ENCODE measurements at regions not wholly inside any gene's neighbourhood (a gene's known extent, or its start where the extent isn't known, plus 50 kb on each side); places are given as distances from the start of the nearest gene placed in this dataset.

DNA sequence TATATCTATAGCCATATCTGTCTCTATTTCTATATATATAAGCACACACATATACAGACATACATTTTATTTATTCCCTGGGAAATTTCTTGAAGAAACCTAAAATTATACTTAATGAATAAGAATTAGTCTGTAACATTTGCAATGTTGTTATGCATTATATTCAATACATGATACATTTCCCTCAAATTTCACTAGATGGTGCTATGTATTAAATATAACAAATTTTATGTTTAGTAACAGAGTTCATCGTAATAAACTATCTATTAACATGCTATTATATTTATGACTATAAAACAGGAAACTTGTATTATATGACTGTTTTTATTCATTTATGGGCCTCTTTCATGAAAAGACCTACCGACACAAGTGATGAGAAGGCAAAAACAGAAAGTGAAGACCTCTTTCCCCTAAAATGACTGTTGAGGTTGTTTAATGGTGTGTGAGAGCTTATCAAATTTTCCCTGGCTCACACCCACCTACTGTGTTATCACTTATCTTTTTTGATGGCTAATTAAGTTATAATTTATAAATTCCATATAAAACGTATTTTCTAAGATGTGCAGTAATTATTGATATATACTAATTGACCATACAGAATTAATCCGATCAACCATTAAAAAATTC is 881.9 kb downstream of the SLITRK6 start:
- no peaks in the 10 kb centered on the region for H3K4me1 ChIP-seq (replicated peaks in 1 of 2)
- 41 to 46% (median 45%) methylated on average over 4 of the region's 4 CpGs for WGBS, 4 donors
- no peak for DNase-seq
- H3K9me3 ChIP-seq (replicated peaks in 1 of 3), result no peaks in the 10 kb centered on the region
- no peak overlapping the region for H3K4me3 ChIP-seq
- no peaks in the 10 kb centered on the region for H3K36me3 ChIP-seq (replicated peaks in 1 of 2)
- no peaks in the 10 kb centered on the region for H3K27me3 ChIP-seq
- TF ChIP-seq, protein P1, sequence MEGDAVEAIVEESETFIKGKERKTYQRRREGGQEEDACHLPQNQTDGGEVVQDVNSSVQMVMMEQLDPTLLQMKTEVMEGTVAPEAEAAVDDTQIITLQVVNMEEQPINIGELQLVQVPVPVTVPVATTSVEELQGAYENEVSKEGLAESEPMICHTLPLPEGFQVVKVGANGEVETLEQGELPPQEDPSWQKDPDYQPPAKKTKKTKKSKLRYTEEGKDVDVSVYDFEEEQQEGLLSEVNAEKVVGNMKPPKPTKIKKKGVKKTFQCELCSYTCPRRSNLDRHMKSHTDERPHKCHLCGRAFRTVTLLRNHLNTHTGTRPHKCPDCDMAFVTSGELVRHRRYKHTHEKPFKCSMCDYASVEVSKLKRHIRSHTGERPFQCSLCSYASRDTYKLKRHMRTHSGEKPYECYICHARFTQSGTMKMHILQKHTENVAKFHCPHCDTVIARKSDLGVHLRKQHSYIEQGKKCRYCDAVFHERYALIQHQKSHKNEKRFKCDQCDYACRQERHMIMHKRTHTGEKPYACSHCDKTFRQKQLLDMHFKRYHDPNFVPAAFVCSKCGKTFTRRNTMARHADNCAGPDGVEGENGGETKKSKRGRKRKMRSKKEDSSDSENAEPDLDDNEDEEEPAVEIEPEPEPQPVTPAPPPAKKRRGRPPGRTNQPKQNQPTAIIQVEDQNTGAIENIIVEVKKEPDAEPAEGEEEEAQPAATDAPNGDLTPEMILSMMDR (IDR thresholded peaks at IDR 0.05), result peak; percentile 20 to 67 (median 44)
- TF ChIP-seq POLR2A (IDR thresholded peaks at IDR 0.05), result no peak
- no peak overlapping the region for H3K27ac ChIP-seq
- intact Hi-C loops (cut with DNase I), result no loop called here

DNA sequence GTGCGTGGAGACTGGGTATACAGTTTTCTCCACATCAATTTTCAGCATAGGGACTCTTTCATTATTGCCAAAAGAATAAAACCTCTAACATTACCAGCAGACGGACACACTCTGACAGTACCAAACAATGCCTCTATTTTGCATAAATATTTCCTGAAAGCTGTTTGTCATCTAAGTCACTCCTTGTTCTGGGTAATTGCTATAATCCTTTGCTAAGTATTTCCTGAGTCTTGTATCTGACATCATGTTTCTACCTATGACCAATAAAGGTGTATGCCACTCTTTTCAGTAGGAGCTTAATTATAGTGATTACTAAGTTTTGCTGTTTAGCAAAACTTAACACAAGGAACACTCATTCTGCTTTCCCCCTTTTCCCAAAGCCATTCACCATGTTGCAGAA is 886.5 kb downstream of the SLITRK6 start:
- no peak for DNase-seq
- no peaks in the 10 kb centered on the region for H3K27me3 ChIP-seq
- H3K4me3 ChIP-seq, result no peak overlapping the region
- H3K9me3 ChIP-seq (replicated peaks in 1 of 3), result no peaks in the 10 kb centered on the region
- H3K27ac ChIP-seq, result no peak overlapping the region
- no peaks in the 10 kb centered on the region for H3K36me3 ChIP-seq (replicated peaks in 1 of 2)
- TF ChIP-seq, protein P1 (IDR thresholded peaks at IDR 0.05), result no peak
- TF ChIP-seq POLR2A (IDR thresholded peaks at IDR 0.05), result no peak
- H3K4me1 ChIP-seq (replicated peaks in 1 of 2), result no peaks in the 10 kb centered on the region
- 67 to 81% (median 77%) methylated on average over 2 of the region's 2 CpGs for WGBS, 4 donors
- intact Hi-C loops (cut with DNase I), result no loop called here

DNA sequence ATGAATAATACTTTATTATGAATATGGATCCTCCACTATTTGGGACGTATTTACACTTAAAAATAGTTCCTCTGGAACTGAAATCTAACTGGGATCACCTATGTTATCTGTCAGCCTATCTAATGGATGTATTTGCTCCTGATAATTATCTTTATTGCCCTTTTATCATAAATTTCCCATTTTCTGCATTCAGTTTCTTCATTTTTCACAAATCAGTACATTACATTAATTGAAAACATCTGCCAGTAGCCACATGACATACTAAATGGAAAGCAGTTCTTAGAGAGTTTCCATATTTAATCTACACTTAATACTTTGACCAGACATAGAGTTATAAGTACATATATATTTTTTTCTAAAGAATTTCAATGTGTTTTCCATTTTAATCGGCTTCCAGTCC is 888.8 kb downstream of the SLITRK6 start:
- intact Hi-C loops (cut with DNase I), result no loop called here
- WGBS, 4 donors, result 57 to 83% (median 74%) methylated on average over 2 of the region's 2 CpGs
- Histone ChIP-seq H3K4me1 (replicated peaks in 1 of 2) (no peaks in the 10 kb centered on the region), H3K27ac (no peak overlapping the region), H3K27me3 (no peaks in the 10 kb centered on the region), H3K36me3 (replicated peaks in 1 of 2) (no peaks in the 10 kb centered on the region), H3K9me3 (replicated peaks in 1 of 3) (no peaks in the 10 kb centered on the region), H3K4me3 (no peak overlapping the region)
- no peak for DNase-seq
- TF ChIP-seq, protein P1 (IDR thresholded peaks at IDR 0.05), result no peak
- TF ChIP-seq POLR2A (IDR thresholded peaks at IDR 0.05), result no peak

DNA sequence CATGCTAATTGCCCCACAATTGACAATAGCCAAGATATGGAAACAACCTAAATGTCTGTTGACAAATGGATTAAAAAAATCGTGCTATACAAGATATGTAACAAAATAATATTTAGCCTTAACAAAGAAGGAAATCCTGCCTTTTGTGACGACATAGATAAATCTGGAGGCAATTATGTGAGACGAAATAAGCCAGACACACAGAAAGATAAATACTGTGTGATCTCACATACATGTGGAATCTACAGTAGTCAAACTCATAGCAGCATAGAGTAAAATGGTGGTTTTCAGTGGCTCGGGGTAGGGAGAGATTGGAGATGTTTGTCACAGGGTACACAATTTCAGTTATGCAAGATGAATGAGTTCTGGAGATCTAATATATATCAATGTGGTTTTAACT is 895.8 kb downstream of the SLITRK6 start:
- no peak for TF ChIP-seq POLR2A (IDR thresholded peaks at IDR 0.05)
- TF ChIP-seq, protein P1 (IDR thresholded peaks at IDR 0.05), result no peak
- Histone ChIP-seq H3K4me1 (replicated peaks in 1 of 2) (no peaks in the 10 kb centered on the region), H3K27me3 (no peaks in the 10 kb centered on the region), H3K27ac (no peak overlapping the region), H3K36me3 (replicated peaks in 1 of 2) (no peaks in the 10 kb centered on the region), H3K9me3 (replicated peaks in 1 of 3) (no peaks in the 10 kb centered on the region), H3K4me3 (no peak overlapping the region)
- intact Hi-C loops (cut with DNase I), result no loop called here
- 39 to 44% (median 41%) methylated on average over 4 of the region's 4 CpGs for WGBS, 4 donors
- no peak for DNase-seq

Measured in adrenal gland (tissue), 9 donors.